ENCODE measurements at regions not wholly inside any gene's neighbourhood (a gene's known extent, or its start where the extent isn't known, plus 50 kb on each side); places are given as distances from the start of the nearest gene placed in this dataset.

DNA sequence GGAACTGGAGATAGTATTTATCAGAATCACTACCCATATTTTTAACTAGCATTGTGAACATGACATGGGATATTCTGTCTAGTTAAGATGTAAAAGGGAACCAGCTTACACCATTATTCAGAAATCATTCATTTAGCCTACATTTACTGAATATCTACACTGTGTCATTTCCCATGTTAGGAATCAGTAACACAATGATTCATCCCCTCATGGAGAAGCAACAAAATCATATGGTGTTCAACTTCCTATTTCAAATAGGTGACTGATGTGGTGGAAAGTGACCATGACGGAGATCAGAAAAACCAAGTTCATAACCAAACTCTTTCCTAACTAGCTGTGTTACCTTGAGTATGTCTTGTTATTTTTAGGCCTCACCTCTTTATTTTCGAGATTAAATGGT is 550.0 kb upstream of the TUSC1 start:
- Histone ChIP-seq H3K4ac (replicated peaks; ENCODE audit: insufficient read length, low read depth, low read length) (no peak overlapping the region), H3K23ac (ENCODE audit: insufficient read length) (no peak overlapping the region), H2BK120ac (replicated peaks; ENCODE audit: low read depth, low read length) (no peak overlapping the region), H3K9ac (replicated peaks in 1 of 4; ENCODE audit: extremely low read depth in 1 of 4, low read depth in 3 of 4, low read length in 3 of 4) (no peak overlapping the region), H3K4me2 (ENCODE audit: insufficient read depth in 1 of 2, low read depth in 2 of 2, low read length in 2 of 2) (no peak overlapping the region), H3K18ac (ENCODE audit: extremely low read depth, low read length) (no peak overlapping the region), H3K23me2 (ENCODE audit: low read depth, low read length) (no peaks in the 10 kb centered on the region), H3K79me2 (ENCODE audit: control insufficient read depth in 1 of 2, insufficient read depth in 2 of 2, low read length in 2 of 2) (no peaks in the 10 kb centered on the region), H3K4me1 (replicated peaks in 1 of 4; ENCODE audit: control insufficient read depth in 3 of 4, insufficient read depth in 4 of 4, low read length in 3 of 4) (peaks cover 0 to 3% (median 1%) of the 10 kb centered on the region in 4 experiments; a peak in 2 of 7 replicates), H2AK5ac (ENCODE audit: low read depth, low read length) (no peak overlapping the region), H2BK20ac (ENCODE audit: low read length) (no peak overlapping the region), H4K8ac (ENCODE audit: extremely low read depth, insufficient read depth, low read length) (no peak overlapping the region), H3K79me1 (ENCODE audit: low read depth, low read length) (no peaks in the 10 kb centered on the region), H2BK15ac (ENCODE audit: low read length) (no peak overlapping the region), H4K20me1 (replicated peaks in 1 of 2; ENCODE audit: control insufficient read depth in 1 of 2, insufficient read depth in 2 of 2, low read length in 2 of 2) (no peaks in the 10 kb centered on the region), H3K27ac (ENCODE audit: low read depth, low read length) (no peak overlapping the region), H2BK5ac (ENCODE audit: low read depth, low read length) (no peak overlapping the region), H3K36me3 (ENCODE audit: control insufficient read depth in 2 of 4, insufficient read depth in 4 of 4, low read length in 3 of 4) (no peaks in the 10 kb centered on the region), H3K56ac (replicated peaks; ENCODE audit: insufficient read length, low read depth, low read length) (no peak overlapping the region), H3K4me3 (ENCODE audit: extremely low read depth in 1 of 4, insufficient read depth in 2 of 4, low read depth in 3 of 4, low read length in 4 of 4) (no peak overlapping the region), H3K14ac (ENCODE audit: insufficient read length) (no peak overlapping the region), H3K27me3 (replicated peaks in 1 of 4; ENCODE audit: control insufficient read depth in 3 of 4, extremely low read depth in 1 of 4, insufficient read depth in 3 of 4, low read length in 3 of 4) (no peaks in the 10 kb centered on the region), H4K5ac (ENCODE audit: insufficient read length, low read depth, low read length) (no peak overlapping the region), H2AFZ (ENCODE audit: low read length) (no peak overlapping the region), H2BK12ac (ENCODE audit: low read depth, low read length) (no peak overlapping the region), H4K91ac (replicated peaks; ENCODE audit: insufficient read length, low read length) (no peak overlapping the region), H3K9me3 (ENCODE audit: insufficient read depth in 2 of 2, low read depth in 1 of 2, low read length in 1 of 2) (no peaks in the 10 kb centered on the region)
- ChIA-PET CTCF (ENCODE audit: partially characterized antibody) (no interaction called here), POLR2A (ENCODE audit: partially characterized antibody) (no interaction called here)
- no peak for DNase-seq (ENCODE audit: low read depth in 1 of 2, low spot score in 2 of 2)
- 94% methylated on average over 2 of the region's 2 CpGs; no CpG with 5 or more reads in 1 of the 2 experiments for WGBS, 2 experiments (ENCODE audit: extremely low coverage in 1 of 2, insufficient coverage in 1 of 2, insufficient read length in 1 of 2, insufficient replicate concordance in 2 of 2, low coverage in 1 of 2, low lambda C conversion rate in 2 of 2, missing lambda C conversion rate in 1 of 2)
- FAIRE-seq = no peak
- TF ChIP-seq SP1 (IDR thresholded peaks at IDR 0.05; ENCODE audit: low read depth, low read length) (no peak), SIRT6 (IDR thresholded peaks at IDR 0.05; ENCODE audit: low read length) (no peak), CHD1 (IDR thresholded peaks at IDR 0.05; ENCODE audit: low read depth, low read length) (no peak), HDAC6 (IDR thresholded peaks at IDR 0.05; ENCODE audit: low read depth, low read length) (no peak), NRF1 (IDR thresholded peaks at IDR 0.05; ENCODE audit: low read depth, low read length) (no peak), SAP30 (IDR thresholded peaks at IDR 0.05; ENCODE audit: insufficient read depth, insufficient replicate concordance, low read length) (no peak)
- TF ChIP-seq, protein P1, sequence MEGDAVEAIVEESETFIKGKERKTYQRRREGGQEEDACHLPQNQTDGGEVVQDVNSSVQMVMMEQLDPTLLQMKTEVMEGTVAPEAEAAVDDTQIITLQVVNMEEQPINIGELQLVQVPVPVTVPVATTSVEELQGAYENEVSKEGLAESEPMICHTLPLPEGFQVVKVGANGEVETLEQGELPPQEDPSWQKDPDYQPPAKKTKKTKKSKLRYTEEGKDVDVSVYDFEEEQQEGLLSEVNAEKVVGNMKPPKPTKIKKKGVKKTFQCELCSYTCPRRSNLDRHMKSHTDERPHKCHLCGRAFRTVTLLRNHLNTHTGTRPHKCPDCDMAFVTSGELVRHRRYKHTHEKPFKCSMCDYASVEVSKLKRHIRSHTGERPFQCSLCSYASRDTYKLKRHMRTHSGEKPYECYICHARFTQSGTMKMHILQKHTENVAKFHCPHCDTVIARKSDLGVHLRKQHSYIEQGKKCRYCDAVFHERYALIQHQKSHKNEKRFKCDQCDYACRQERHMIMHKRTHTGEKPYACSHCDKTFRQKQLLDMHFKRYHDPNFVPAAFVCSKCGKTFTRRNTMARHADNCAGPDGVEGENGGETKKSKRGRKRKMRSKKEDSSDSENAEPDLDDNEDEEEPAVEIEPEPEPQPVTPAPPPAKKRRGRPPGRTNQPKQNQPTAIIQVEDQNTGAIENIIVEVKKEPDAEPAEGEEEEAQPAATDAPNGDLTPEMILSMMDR (IDR thresholded peaks at IDR 0.05; ENCODE audit: control extremely low read depth in 1 of 3, insufficient read depth in 1 of 3, low read depth in 1 of 3, low read length in 3 of 3) = no peak
